Neural cell (in vitro differentiated cells): ENCODE measurements at regions not wholly inside any gene's neighbourhood (a gene's known extent, or its start where the extent isn't known, plus 50 kb on each side); places are given as distances from the start of the nearest gene placed in this dataset.

Source experiments
- H2AFZ ChIP-seq: fragments of 200-600, 300-800 bp; sonication (generic), shearing (Covaris generic); 2 replicates; pipeline ENCODE4 v1.6.0; 2014; ENCODE audit warnings: low read depth, mild to moderate bottlenecking, antibody characterized with exemption, low read length, moderate library complexity
- H3F3A ChIP-seq: fragments of 200-600 bp; shearing (Covaris generic); 2 replicates; pipeline ENCODE4 v1.6.1; 2016; ENCODE audit warnings: mild to moderate bottlenecking, moderate library complexity, mixed read lengths, antibody characterized with exemption, low read length; ENCODE audit not compliant: insufficient read depth, poor library complexity, severe bottlenecking
- H3K27ac ChIP-seq: fragments of 200-600, 300-800 bp; sonication (generic), shearing (Covaris generic); 2 replicates; pipeline ENCODE4 v1.5.1; 2014; ENCODE audit warnings: mild to moderate bottlenecking, low read length, moderate library complexity
- H3K27me3 ChIP-seq: fragments of 300-800, 200-600 bp; sonication (generic), shearing (Covaris generic); 2 replicates; pipeline ENCODE4 v1.6.0; 2014; ENCODE audit warnings: mild to moderate bottlenecking, low read depth, low read length, moderate library complexity; ENCODE audit not compliant: insufficient read depth
- H3K36me3 ChIP-seq: fragments of 300-800, 200-600 bp; sonication (generic), shearing (Covaris generic); 2 replicates; pipeline ENCODE4 v1.5.1; 2014; ENCODE audit warnings: mild to moderate bottlenecking, antibody characterized with exemption, low read length, moderate library complexity; ENCODE audit not compliant: insufficient read depth
- H3K4me2 ChIP-seq: fragments of 300-800, 200-600 bp; sonication (generic), shearing (Covaris generic); 2 replicates; pipeline ENCODE4 v1.6.0; 2014; ENCODE audit warnings: mild to moderate bottlenecking, low read length
- H3K4me3 ChIP-seq: fragments of 300-800, 200-600 bp; sonication (generic), shearing (Covaris generic); 2 replicates; pipeline ENCODE4 v1.5.1; 2014; ENCODE audit warnings: mild to moderate bottlenecking, low read length, moderate library complexity
- H3K79me2 ChIP-seq: fragments of 200-600 bp; shearing (Covaris generic); replicated peaks from 2 replicates; pipeline ENCODE4 v1.6.0; 2014; ENCODE audit warnings: mild to moderate bottlenecking, low read length, moderate library complexity; ENCODE audit not compliant: insufficient read depth
- H3K9ac ChIP-seq: fragments of 300-800, 200-600 bp; sonication (generic), shearing (Covaris generic); 2 replicates; pipeline ENCODE4 v1.6.1; 2016; ENCODE audit warnings: mild to moderate bottlenecking, low read length, mixed read lengths
- H3K9me2 ChIP-seq: fragments of 200-600 bp; shearing (Covaris generic); 2 replicates; pipeline ENCODE4 v1.6.1; 2016; ENCODE audit warnings: mild to moderate bottlenecking, low read length, mixed read lengths; ENCODE audit not compliant: insufficient read depth
- H3K9me3 ChIP-seq: fragments of 200-600, 300-800 bp; sonication (generic), shearing (Covaris generic); 2 replicates; pipeline ENCODE4 v1.6.1; 2016; ENCODE audit warnings: mild to moderate bottlenecking, mixed run types, low read length, moderate library complexity, mixed read lengths
- H4K20me1 ChIP-seq: fragments of 200-600 bp; shearing (Covaris generic); 2 replicates; pipeline ENCODE4 v1.6.1; 2016; ENCODE audit warnings: mild to moderate bottlenecking, mixed run types; ENCODE audit not compliant: insufficient read depth
- MXI1 ChIP-seq: fragments of 450-650 bp; conservative IDR thresholded peaks from 2 replicates; pipeline ENCODE4 v1.6.1; 2014; ENCODE audit warnings: antibody characterized with exemption, mild to moderate bottlenecking; ENCODE audit not compliant: poor library complexity, severe bottlenecking
- POLR2AphosphoS5 ChIP-seq: IDR thresholded peaks from 2 replicates; pipeline ENCODE4 v1.6.1; 2012
- RAD21 ChIP-seq: fragments of 450-650 bp; conservative IDR thresholded peaks from 2 replicates; pipeline ENCODE4 v1.6.1; 2014; ENCODE audit warnings: antibody characterized with exemption, mild to moderate bottlenecking, moderate library complexity
- SMC3 ChIP-seq: fragments of 450-650 bp; conservative IDR thresholded peaks from 2 replicates; pipeline ENCODE4 v1.6.1; 2014; ENCODE audit warnings: antibody characterized with exemption, mild to moderate bottlenecking, moderate library complexity; ENCODE audit not compliant: poor library complexity
- TAF1 ChIP-seq: IDR thresholded peaks from 2 replicates; pipeline ENCODE4 v1.6.1; 2012; ENCODE audit warnings: low read depth
- TF ChIP-seq, protein P1 (sequence below): fragments of 450-650 bp; IDR thresholded peaks from 2 replicates; pipeline ENCODE4 v1.5.1; 2014; ENCODE audit warnings: antibody characterized with exemption, mild to moderate bottlenecking, moderate library complexity; ENCODE audit not compliant: poor library complexity, severe bottlenecking
- TF ChIP-seq, protein P2 (sequence below): IDR thresholded peaks from 2 replicates; pipeline ENCODE4 v1.6.1; 2012; ENCODE audit warnings: borderline replicate concordance

DNA sequence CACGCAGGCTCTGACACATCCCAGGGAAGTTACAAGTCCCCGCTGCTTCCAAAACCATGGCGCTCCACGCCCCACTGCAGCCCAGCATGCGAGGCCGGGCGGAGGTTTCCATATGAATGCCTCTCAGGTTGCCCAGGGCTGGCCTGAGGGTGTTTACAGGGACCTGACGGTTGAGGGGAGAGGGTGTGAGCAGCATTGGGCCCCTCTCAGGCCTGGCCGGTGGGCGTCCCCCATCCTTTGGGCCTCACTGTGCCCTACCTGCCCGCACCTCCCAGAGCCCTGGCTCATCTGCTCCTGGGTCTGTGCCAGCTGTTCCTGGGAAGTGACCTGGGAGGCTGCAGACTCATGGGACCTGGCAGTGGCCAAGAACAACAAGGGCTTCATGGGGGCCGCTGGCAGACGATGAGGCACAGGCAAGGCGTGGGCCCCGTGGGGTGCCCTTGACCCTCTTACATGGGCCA lies 173.5 kb downstream of the C16orf95 start:
- Histone ChIP-seq H3K79me2 (no peaks in the 10 kb centered on the region), H3K27ac (no peak overlapping the region), H3K9me3 (no peaks in the 10 kb centered on the region)

DNA sequence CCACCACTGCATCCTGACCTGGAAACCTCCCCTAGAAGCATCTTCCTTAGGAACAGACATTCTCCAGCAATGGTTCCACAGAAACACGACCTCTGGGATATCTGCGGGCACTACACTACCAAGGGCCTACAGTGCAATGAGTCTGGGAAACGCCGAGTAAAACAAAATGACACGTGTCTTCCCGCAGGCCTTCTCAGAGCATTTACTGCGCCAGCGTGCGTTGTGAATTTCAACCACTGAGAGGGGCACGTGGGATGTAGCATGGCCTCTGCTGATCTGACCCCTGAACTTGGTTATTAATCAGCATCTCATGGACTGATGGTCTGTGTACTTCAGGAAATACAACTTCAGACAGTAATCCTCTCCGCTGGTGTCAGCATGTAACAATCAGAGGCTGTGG lies 173.0 kb downstream of the C16orf95 start:
- Histone ChIP-seq H3K27ac (no peak overlapping the region), H2AFZ (no peak overlapping the region), H3K4me2 (no peak overlapping the region), H3K9me3 (no peaks in the 10 kb centered on the region), H3K9me2 (no peaks in the 10 kb centered on the region), H3K9ac (no peak overlapping the region), H3F3A (no peaks in the 10 kb centered on the region), H4K20me1 (no peaks in the 10 kb centered on the region), H3K79me2 (no peaks in the 10 kb centered on the region), H3K27me3 (no peaks in the 10 kb centered on the region), H3K4me3 (no peak overlapping the region), H3K36me3 (no peaks in the 10 kb centered on the region)
- TF ChIP-seq, protein P1, sequence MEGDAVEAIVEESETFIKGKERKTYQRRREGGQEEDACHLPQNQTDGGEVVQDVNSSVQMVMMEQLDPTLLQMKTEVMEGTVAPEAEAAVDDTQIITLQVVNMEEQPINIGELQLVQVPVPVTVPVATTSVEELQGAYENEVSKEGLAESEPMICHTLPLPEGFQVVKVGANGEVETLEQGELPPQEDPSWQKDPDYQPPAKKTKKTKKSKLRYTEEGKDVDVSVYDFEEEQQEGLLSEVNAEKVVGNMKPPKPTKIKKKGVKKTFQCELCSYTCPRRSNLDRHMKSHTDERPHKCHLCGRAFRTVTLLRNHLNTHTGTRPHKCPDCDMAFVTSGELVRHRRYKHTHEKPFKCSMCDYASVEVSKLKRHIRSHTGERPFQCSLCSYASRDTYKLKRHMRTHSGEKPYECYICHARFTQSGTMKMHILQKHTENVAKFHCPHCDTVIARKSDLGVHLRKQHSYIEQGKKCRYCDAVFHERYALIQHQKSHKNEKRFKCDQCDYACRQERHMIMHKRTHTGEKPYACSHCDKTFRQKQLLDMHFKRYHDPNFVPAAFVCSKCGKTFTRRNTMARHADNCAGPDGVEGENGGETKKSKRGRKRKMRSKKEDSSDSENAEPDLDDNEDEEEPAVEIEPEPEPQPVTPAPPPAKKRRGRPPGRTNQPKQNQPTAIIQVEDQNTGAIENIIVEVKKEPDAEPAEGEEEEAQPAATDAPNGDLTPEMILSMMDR, result no peak
- TF ChIP-seq SMC3 (no peak), MXI1 (no peak), POLR2AphosphoS5 (no peak), TAF1 (no peak)

More for the DNA sequence above, 173.5 kb downstream of the C16orf95 start:
- Histone ChIP-seq H3K36me3 (no peaks in the 10 kb centered on the region), H2AFZ (no peak overlapping the region), H3K4me3 (no peak overlapping the region), H3K4me2 (no peak overlapping the region), H3K9ac (no peak overlapping the region), H3K9me2 (no peaks in the 10 kb centered on the region), H3F3A (no peaks in the 10 kb centered on the region), H3K27me3 (no peaks in the 10 kb centered on the region), H4K20me1 (no peaks in the 10 kb centered on the region)
- no peak for TF ChIP-seq RAD21
- TF ChIP-seq, protein P2, sequence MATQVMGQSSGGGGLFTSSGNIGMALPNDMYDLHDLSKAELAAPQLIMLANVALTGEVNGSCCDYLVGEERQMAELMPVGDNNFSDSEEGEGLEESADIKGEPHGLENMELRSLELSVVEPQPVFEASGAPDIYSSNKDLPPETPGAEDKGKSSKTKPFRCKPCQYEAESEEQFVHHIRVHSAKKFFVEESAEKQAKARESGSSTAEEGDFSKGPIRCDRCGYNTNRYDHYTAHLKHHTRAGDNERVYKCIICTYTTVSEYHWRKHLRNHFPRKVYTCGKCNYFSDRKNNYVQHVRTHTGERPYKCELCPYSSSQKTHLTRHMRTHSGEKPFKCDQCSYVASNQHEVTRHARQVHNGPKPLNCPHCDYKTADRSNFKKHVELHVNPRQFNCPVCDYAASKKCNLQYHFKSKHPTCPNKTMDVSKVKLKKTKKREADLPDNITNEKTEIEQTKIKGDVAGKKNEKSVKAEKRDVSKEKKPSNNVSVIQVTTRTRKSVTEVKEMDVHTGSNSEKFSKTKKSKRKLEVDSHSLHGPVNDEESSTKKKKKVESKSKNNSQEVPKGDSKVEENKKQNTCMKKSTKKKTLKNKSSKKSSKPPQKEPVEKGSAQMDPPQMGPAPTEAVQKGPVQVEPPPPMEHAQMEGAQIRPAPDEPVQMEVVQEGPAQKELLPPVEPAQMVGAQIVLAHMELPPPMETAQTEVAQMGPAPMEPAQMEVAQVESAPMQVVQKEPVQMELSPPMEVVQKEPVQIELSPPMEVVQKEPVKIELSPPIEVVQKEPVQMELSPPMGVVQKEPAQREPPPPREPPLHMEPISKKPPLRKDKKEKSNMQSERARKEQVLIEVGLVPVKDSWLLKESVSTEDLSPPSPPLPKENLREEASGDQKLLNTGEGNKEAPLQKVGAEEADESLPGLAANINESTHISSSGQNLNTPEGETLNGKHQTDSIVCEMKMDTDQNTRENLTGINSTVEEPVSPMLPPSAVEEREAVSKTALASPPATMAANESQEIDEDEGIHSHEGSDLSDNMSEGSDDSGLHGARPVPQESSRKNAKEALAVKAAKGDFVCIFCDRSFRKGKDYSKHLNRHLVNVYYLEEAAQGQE, result no peak

DNA sequence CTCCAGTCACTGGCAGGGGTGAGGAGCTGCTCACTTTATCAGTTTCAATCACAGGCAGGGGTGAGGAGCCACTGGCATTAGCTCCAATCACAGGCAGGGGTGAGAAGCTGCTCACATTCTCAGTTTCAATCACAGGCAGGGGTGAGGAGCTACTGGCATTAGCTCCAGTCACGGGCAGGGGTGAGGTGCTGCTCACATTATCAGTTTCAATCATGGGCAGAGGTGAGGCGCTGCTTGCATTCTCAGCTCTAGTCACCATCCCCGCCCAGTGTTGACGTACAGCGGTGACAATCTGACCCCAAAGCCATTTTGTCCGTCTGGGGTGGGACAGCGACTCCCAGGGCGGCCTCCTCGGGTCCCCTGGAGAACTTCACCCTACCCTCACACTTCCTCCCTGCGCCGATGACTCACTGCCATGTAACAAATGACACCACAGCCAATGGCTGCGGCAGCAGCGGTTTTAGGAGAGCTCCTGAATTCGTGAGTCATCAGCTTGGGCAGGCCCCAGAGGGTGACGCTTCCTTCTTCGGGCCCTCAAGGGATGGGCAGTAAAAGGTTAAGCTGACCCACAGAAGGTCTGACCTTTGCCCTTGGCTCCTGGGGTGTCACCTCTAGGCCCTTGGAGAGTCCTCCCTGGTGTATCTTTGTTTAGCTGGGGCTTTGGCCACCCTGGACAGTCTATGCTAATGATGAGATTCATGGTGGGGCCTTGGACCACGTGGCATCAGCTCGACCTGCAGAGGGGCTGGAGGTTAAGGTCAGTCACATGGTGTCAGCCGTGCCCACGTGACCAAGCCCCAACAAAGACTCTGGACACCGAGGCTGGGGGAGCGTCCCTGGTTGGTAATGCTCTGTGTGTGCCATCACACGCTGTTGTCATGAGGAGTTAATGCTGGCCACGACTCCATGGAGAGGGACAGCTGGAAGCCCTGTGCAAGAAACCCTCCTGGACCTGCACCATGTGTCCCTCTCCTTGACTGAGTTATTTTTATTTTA lies 171.7 kb downstream of the C16orf95 start:
- Histone ChIP-seq H4K20me1 (no peaks in the 10 kb centered on the region), H3K4me2 (no peak overlapping the region), H3K9me3 (no peaks in the 10 kb centered on the region), H3K36me3 (no peaks in the 10 kb centered on the region), H3K27me3 (no peaks in the 10 kb centered on the region), H3K9ac (no peak overlapping the region), H3K9me2 (no peaks in the 10 kb centered on the region), H3K4me3 (no peak overlapping the region), H3K79me2 (no peaks in the 10 kb centered on the region), H3K27ac (no peak overlapping the region), H2AFZ (no peak overlapping the region), H3F3A (no peaks in the 10 kb centered on the region)
- no peak for TF ChIP-seq SMC3
